Hepatocyte (in vitro differentiated cells): ENCODE measurements at regions not wholly inside any gene's neighbourhood (a gene's known extent, or its start where the extent isn't known, plus 50 kb on each side); places are given as distances from the start of the nearest gene placed in this dataset.

Experiments
- DNase-seq: peaks from one replicate; pipeline ENCODE4 v3.0.0-alpha.2; 2016; ENCODE audit warnings: low spot score
- H2AFZ ChIP-seq: fragments of 200-600 bp; sonication (generic); 2 replicates; pipeline ENCODE4 v1.6.0; 2016; ENCODE audit warnings: antibody characterized with exemption, mild to moderate bottlenecking
- H3K27ac ChIP-seq: fragments of 200-600 bp; sonication (generic); 2 replicates; pipeline ENCODE4 v1.5.1; 2016; ENCODE audit warnings: mild to moderate bottlenecking
- H3K27me3 ChIP-seq: fragments of 200-600 bp; sonication (generic); 2 replicates; pipeline ENCODE4 v1.6.1; 2016
- H3K36me3 ChIP-seq: fragments of 200-600 bp; sonication (generic); replicated peaks from 2 replicates; pipeline ENCODE4 v1.5.1; 2016; ENCODE audit warnings: low read depth; ENCODE audit not compliant: insufficient read depth
- H3K4me1 ChIP-seq: fragments of 200-600 bp; sonication (generic); 2 replicates; pipeline ENCODE4 v1.5.1; 2016; ENCODE audit warnings: mild to moderate bottlenecking, moderate library complexity; ENCODE audit not compliant: insufficient read depth
- H3K4me2 ChIP-seq: fragments of 200-600 bp; sonication (generic); 2 replicates; pipeline ENCODE4 v1.6.0; 2016
- H3K4me3 ChIP-seq: fragments of 200-600 bp; sonication (generic); 2 replicates; pipeline ENCODE4 v1.5.1; 2016; ENCODE audit warnings: mild to moderate bottlenecking
- H3K79me2 ChIP-seq: fragments of 200-600 bp; sonication (generic); 2 replicates; pipeline ENCODE4 v1.6.0; 2017; ENCODE audit warnings: mild to moderate bottlenecking
- H3K9me2 ChIP-seq: fragments of 200-600 bp; sonication (generic); replicated peaks from 2 replicates; pipeline ENCODE4 v1.6.0; 2017; ENCODE audit warnings: mild to moderate bottlenecking; ENCODE audit not compliant: insufficient read depth
- H3K9me3 ChIP-seq: fragments of 200-600 bp; sonication (generic); 2 replicates; pipeline ENCODE4 v1.5.1; 2016; ENCODE audit warnings: low read depth, mild to moderate bottlenecking
- H4K20me1 ChIP-seq: fragments of 200-600 bp; sonication (generic); 2 replicates; pipeline ENCODE4 v1.6.0; 2016; ENCODE audit warnings: mild to moderate bottlenecking; ENCODE audit not compliant: insufficient read depth, poor library complexity, severe bottlenecking
- EZH2 ChIP-seq: fragments of 200-600 bp; sonication (generic); IDR thresholded peaks from 2 replicates; pipeline ENCODE4 v1.6.1; 2016; ENCODE audit warnings: antibody characterized with exemption, mild to moderate bottlenecking, borderline replicate concordance
- EZH2phosphoT487 ChIP-seq: fragments of 200-600 bp; sonication (generic); IDR thresholded peaks from one replicate; pipeline ENCODE4 v1.6.1; 2018; ENCODE audit warnings: antibody characterized with exemption, mild to moderate bottlenecking, low read depth, moderate library complexity; ENCODE audit not compliant: unreplicated experiment, severe bottlenecking
- WGBS: methylation state at CpG from one replicate; pipeline ENCODE4 v1.1.6; 2016; ENCODE audit warnings: low lambda C conversion rate; ENCODE audit errors: missing lambda C conversion rate; 5-methylcytosine and 5-hydroxymethylcytosine counted together
- TF ChIP-seq, protein P1 (sequence below): fragments of 200-600 bp; sonication (generic); IDR thresholded peaks from 2 replicates; pipeline ENCODE4 v1.5.1; 2016; ENCODE audit warnings: antibody characterized with exemption, mild to moderate bottlenecking; ENCODE audit not compliant: poor library complexity

- no peak overlapping the region for H3K4me2 ChIP-seq
- no peaks in the 10 kb centered on the region for H4K20me1 ChIP-seq
- H3K27me3 ChIP-seq: no peaks in the 10 kb centered on the region
- H3K79me2 ChIP-seq: no peaks in the 10 kb centered on the region
- DNase-seq: no peak
- no peaks in the 10 kb centered on the region for H3K4me1 ChIP-seq
- TF ChIP-seq EZH2: no peak
- TF ChIP-seq, protein P1, sequence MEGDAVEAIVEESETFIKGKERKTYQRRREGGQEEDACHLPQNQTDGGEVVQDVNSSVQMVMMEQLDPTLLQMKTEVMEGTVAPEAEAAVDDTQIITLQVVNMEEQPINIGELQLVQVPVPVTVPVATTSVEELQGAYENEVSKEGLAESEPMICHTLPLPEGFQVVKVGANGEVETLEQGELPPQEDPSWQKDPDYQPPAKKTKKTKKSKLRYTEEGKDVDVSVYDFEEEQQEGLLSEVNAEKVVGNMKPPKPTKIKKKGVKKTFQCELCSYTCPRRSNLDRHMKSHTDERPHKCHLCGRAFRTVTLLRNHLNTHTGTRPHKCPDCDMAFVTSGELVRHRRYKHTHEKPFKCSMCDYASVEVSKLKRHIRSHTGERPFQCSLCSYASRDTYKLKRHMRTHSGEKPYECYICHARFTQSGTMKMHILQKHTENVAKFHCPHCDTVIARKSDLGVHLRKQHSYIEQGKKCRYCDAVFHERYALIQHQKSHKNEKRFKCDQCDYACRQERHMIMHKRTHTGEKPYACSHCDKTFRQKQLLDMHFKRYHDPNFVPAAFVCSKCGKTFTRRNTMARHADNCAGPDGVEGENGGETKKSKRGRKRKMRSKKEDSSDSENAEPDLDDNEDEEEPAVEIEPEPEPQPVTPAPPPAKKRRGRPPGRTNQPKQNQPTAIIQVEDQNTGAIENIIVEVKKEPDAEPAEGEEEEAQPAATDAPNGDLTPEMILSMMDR: no peak
- TF ChIP-seq EZH2phosphoT487: no peak
- H3K4me3 ChIP-seq: no peak overlapping the region
- WGBS: 86% methylated on average over 3 of the region's 3 CpGs
- H3K27ac ChIP-seq: no peak overlapping the region
- H2AFZ ChIP-seq: no peak overlapping the region
- no peaks in the 10 kb centered on the region for H3K9me2 ChIP-seq
- no peaks in the 10 kb centered on the region for H3K36me3 ChIP-seq
- no peaks in the 10 kb centered on the region for H3K9me3 ChIP-seq
These were observed 56.0 kb upstream of the CD53 start for GRCh38 chr1:110816945-110817344.

DNA sequence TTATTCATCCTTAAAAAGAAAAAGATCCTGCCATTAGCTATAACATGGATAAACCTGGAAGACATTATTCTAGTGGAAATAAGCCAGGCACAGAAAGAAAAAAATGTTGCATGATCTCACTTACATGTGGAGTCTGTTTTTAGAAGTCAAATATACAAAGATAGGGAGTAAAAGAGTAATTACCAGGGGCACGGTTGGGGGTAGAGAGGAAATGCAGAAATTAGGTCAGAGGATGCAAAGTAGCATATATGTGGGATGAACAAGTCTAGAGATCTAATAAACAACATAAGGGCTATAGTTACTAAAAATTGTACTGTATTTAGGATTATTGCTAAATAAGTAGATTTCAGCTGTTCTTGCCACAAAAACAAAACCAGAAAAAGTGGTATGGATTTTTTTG lies 61.4 kb upstream of the CD53 start:
- Histone ChIP-seq H3K27ac (no peak overlapping the region), H3K4me1 (no peaks in the 10 kb centered on the region)
- 54% methylated on average over 1 of the region's 1 CpG for WGBS

DNA sequence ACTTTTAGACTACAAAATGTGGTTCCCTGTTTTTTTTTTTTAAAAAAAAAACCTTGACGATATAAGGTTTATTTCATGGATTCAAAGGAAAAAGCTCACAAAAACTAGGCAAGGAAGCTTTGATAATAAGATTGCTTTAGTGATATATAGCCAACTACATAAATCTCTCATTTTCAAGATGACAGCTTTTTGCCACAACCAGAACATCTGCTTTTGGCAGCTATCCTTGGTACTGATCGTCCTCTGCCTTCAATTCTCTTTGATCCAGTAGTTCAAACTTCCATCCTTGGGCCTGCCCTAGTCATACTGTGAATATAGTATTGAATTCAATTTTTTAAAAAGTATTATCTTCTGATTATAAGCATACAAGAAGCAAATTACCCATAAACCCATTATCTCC lies 72.9 kb upstream of the CD53 start:
- H3K9me2 ChIP-seq: no peaks in the 10 kb centered on the region
- no peaks in the 10 kb centered on the region for H3K79me2 ChIP-seq
- H3K4me1 ChIP-seq: no peaks in the 10 kb centered on the region
- H2AFZ ChIP-seq: no peak overlapping the region
- no peaks in the 10 kb centered on the region for H4K20me1 ChIP-seq
- no peaks in the 10 kb centered on the region for H3K36me3 ChIP-seq
- H3K4me3 ChIP-seq: no peak overlapping the region
- 78% methylated on average over 2 of the region's 2 CpGs for WGBS
- H3K27ac ChIP-seq: no peak overlapping the region
- DNase-seq: no peak
- no peaks in the 10 kb centered on the region for H3K9me3 ChIP-seq
- H3K4me2 ChIP-seq: no peak overlapping the region
- TF ChIP-seq EZH2: no peak
- no peak for TF ChIP-seq EZH2phosphoT487
- TF ChIP-seq, protein P1: no peak
- no peaks in the 10 kb centered on the region for H3K27me3 ChIP-seq

More for the DNA sequence above, 61.4 kb upstream of the CD53 start:
- Histone ChIP-seq H4K20me1 (no peaks in the 10 kb centered on the region), H3K9me2 (no peaks in the 10 kb centered on the region), H3K9me3 (no peaks in the 10 kb centered on the region), H2AFZ (no peak overlapping the region), H3K36me3 (no peaks in the 10 kb centered on the region), H3K27me3 (no peaks in the 10 kb centered on the region), H3K4me2 (no peak overlapping the region), H3K79me2 (no peaks in the 10 kb centered on the region), H3K4me3 (no peak overlapping the region)
- no peak for DNase-seq
- no peak for TF ChIP-seq EZH2phosphoT487
- TF ChIP-seq, protein P1: no peak
- TF ChIP-seq EZH2: no peak

DNA sequence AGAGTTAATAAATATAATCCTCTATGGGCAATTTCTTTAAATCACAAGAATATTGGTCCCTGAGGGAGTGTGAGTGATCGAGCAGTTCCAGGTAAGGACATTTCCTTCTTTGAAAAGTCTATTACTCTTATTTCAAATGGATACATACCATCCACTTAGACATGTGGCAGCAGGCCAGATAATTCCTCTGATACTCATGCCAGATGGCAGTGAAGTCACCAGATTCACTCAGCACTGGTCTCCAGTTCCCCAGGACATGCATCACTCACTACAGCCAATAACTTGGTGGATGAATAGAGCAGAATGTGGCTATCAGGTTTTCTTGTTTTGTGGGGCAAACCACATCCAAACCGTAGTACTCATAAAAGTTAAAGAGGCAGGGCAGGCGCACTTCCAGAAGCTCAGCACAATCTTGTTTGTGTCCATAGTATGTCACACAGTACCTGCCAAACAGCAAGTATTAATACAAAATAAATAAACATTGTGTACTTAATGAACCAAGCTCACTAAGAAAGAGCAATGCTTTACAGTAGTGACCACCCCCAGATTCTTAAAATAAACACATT lies 74.2 kb upstream of the CD53 start:
- Histone ChIP-seq H4K20me1 (no peaks in the 10 kb centered on the region), H3K9me3 (no peaks in the 10 kb centered on the region), H3K4me2 (no peak overlapping the region), H3K79me2 (no peaks in the 10 kb centered on the region), H3K4me3 (no peak overlapping the region), H3K36me3 (no peaks in the 10 kb centered on the region), H2AFZ (no peak overlapping the region), H3K27me3 (no peaks in the 10 kb centered on the region), H3K9me2 (no peaks in the 10 kb centered on the region), H3K27ac (no peak overlapping the region), H3K4me1 (no peaks in the 10 kb centered on the region)
- 52% methylated on average over 3 of the region's 3 CpGs for WGBS
- DNase-seq: no peak
- TF ChIP-seq EZH2: no peak
- TF ChIP-seq EZH2phosphoT487: no peak
- TF ChIP-seq, protein P1: no peak
